ENCODE measurements at regions not wholly inside any gene's neighbourhood (a gene's known extent, or its start where the extent isn't known, plus 50 kb on each side); places are given as distances from the start of the nearest gene placed in this dataset.
"Not testable (repeated sequence)": the region's sequence is repeated elsewhere in the genome, so short reads cannot be mapped to it uniquely, and the experiment has no call there.

DNA sequence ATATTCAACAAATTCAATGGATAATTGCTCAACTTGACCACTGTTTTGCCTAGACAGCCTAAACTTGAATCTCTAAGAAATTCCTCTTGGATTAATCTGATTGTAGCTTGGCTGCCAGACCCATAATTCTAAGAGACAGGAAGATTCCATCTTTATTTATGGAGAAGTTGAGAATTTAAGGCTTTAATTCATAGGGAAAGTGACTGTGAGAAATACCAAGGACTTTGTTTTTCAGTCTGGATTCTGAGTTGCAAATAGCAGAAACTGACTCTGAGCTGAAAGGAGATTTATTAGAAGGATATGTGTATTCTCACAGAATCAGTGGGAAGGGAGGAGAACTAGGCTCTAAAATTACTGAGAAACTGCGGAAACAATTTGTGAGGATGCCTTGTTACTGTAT lies 195.7 kb downstream of the OXSM start:
- no peaks in the 10 kb centered on the region for H3K4me1 ChIP-seq (ENCODE audit: control insufficient read depth, insufficient read depth, low read length)
- no peak for DNase-seq (ENCODE audit: low read depth, low spot score)
- no peak overlapping the region for H3K27ac ChIP-seq (ENCODE audit: low read length)
- H3K9me3 ChIP-seq (ENCODE audit: control insufficient read depth, insufficient read depth, low read length) = no peaks in the 10 kb centered on the region
- WGBS (ENCODE audit: insufficient coverage, insufficient read length) = no CpG with 5 or more reads among the region's 1 CpG
- no peaks in the 10 kb centered on the region for H3K36me3 ChIP-seq (ENCODE audit: control insufficient read depth, insufficient read depth, low read length)
- no peaks in the 10 kb centered on the region for H3K27me3 ChIP-seq (ENCODE audit: control insufficient read depth, insufficient read depth, low read length)
- no peak overlapping the region for H3K4me3 ChIP-seq (ENCODE audit: low read length)

DNA sequence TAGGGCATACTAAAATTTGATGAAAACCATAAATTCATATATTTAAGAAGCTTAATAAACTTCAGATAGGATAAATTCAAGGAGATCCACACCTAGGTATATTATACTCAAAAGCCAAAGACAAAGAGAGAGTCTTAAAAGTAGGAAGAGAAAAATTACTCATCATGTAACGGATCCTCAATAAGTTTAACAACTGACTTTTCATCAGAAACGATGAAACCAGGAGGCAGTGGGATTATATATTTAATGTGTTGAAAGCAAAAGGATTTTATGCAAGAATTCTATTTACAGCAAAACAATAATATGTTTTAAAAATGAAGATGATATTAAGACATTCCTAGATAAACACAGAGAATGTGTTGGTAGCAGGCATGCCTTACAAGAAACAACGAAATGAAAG lies 202.7 kb downstream of the OXSM start:
- no peak for DNase-seq (ENCODE audit: low read depth, low spot score)
- Histone ChIP-seq H3K4me1 (ENCODE audit: control insufficient read depth, insufficient read depth, low read length) (no peaks in the 10 kb centered on the region), H3K27me3 (ENCODE audit: control insufficient read depth, insufficient read depth, low read length) (no peaks in the 10 kb centered on the region), H3K27ac (ENCODE audit: low read length) (no peak overlapping the region), H3K4me3 (ENCODE audit: low read length) (no peak overlapping the region), H3K9me3 (ENCODE audit: control insufficient read depth, insufficient read depth, low read length) (no peaks in the 10 kb centered on the region), H3K36me3 (ENCODE audit: control insufficient read depth, insufficient read depth, low read length) (no peaks in the 10 kb centered on the region)
- WGBS (ENCODE audit: insufficient coverage, insufficient read length) = no CpG with 5 or more reads among the region's 3 CpGs

DNA sequence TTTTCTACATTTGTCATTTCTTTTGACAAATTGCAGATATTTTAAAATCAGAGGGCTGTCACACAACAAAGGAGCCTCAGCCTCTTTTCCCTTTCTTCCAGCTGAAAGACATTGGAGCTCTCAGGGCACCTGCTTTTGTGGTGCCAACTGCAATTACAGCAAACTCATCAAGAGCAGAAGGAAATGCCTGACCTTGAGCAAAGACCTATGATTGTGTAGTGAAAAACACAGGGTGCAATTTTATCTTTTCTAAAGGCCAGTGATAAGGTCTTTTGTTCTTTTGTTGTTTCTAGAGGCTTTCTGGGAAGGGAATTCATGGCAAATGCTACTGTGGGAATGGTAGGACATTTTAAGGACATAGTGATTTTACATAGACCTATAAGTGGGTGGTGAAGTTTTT lies 214.3 kb downstream of the OXSM start:
- no peaks in the 10 kb centered on the region for H3K4me1 ChIP-seq (ENCODE audit: control insufficient read depth, insufficient read depth, low read length)
- H3K27ac ChIP-seq (ENCODE audit: low read length) = no peak overlapping the region
- DNase-seq (ENCODE audit: low read depth, low spot score) = no peak
- no peak overlapping the region for H3K4me3 ChIP-seq (ENCODE audit: low read length)
- no peaks in the 10 kb centered on the region for H3K36me3 ChIP-seq (ENCODE audit: control insufficient read depth, insufficient read depth, low read length)
- no peaks in the 10 kb centered on the region for H3K27me3 ChIP-seq (ENCODE audit: control insufficient read depth, insufficient read depth, low read length)
- H3K9me3 ChIP-seq (ENCODE audit: control insufficient read depth, insufficient read depth, low read length) = no peaks in the 10 kb centered on the region

DNA sequence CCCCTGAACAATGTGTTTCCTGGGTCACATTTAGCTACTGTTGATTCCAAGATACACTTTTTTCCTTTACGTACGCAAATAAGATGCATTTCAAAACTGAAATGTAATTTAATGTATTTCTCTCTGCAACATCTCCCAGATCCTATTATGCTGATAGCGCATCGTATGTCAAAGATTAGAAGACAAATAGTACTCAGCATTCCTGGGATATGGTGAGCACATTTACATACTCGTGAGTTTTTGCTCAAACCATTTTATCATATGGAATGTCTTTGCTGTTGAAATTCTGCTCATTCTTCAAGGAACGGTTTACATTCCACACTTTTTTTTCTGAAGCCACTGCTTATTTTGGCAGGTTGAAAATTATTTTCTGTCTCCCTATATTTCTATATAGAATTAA lies 221.4 kb downstream of the OXSM start:
- H3K27me3 ChIP-seq (ENCODE audit: control insufficient read depth, insufficient read depth, low read length) = no peaks in the 10 kb centered on the region
- no CpG with 5 or more reads among the region's 6 CpGs for WGBS (ENCODE audit: insufficient coverage, insufficient read length)
- no peak overlapping the region for H3K4me3 ChIP-seq (ENCODE audit: low read length)
- H3K36me3 ChIP-seq (ENCODE audit: control insufficient read depth, insufficient read depth, low read length) = no peaks in the 10 kb centered on the region
- no peaks in the 10 kb centered on the region for H3K4me1 ChIP-seq (ENCODE audit: control insufficient read depth, insufficient read depth, low read length)
- H3K27ac ChIP-seq (ENCODE audit: low read length) = no peak overlapping the region
- H3K9me3 ChIP-seq (ENCODE audit: control insufficient read depth, insufficient read depth, low read length) = no peaks in the 10 kb centered on the region
- no peak for DNase-seq (ENCODE audit: low read depth, low spot score)

DNA sequence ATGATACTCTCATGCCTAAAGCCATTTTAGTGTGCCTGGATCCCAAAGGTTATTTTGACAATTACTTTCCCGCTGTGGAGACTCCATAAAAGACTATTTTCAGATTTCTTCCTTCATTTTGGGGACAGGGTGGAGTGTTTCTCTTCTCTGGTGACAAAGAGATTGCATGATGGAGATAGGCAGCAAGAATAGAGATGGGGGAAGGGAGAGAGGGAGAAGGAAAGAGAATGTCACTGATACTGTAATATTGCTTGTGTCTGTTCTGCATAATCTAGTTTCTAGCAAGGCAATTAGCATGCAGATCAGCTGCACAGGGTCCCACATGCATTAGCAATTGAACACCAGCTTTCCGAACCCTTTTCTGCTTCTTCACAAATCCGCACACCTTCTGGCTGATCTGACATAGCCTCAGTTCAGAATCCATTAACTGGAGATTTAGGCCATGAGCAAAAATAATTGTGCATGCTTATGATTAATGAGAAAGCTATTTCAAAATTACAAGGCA lies 222.4 kb downstream of the OXSM start:
- Histone ChIP-seq H3K36me3 (ENCODE audit: control insufficient read depth, insufficient read depth, low read length) (no peaks in the 10 kb centered on the region), H3K27ac (ENCODE audit: low read length) (no peak overlapping the region), H3K27me3 (ENCODE audit: control insufficient read depth, insufficient read depth, low read length) (no peaks in the 10 kb centered on the region), H3K9me3 (ENCODE audit: control insufficient read depth, insufficient read depth, low read length) (no peaks in the 10 kb centered on the region), H3K4me3 (ENCODE audit: low read length) (no peak overlapping the region), H3K4me1 (ENCODE audit: control insufficient read depth, insufficient read depth, low read length) (no peaks in the 10 kb centered on the region)
- WGBS (ENCODE audit: insufficient coverage, insufficient read length) = no CpG with 5 or more reads among the region's 3 CpGs
- no peak for DNase-seq (ENCODE audit: low read depth, low spot score)

DNA sequence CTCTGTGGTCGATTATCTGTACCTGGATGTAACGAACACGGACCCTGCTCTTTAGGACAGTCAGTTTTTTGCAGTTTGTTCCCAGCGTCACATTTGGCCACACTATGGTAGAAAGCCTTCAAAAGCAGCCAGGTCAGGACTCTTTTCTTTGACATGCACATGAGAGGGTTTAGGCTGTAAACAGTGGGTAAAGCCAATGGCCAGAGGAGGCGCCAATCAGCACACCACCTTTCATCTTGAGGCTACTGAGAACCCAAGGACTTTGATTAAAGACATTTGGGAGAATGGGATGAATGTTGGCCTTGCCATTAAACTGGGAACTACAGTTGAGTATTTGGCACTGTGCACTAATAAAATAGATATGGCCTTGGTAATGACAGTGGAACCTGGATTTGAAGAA lies 225.9 kb downstream of the OXSM start:
- H3K9me3 ChIP-seq (ENCODE audit: control insufficient read depth, insufficient read depth, low read length) = no peaks in the 10 kb centered on the region
- no peak for DNase-seq (ENCODE audit: low read depth, low spot score)
- H3K36me3 ChIP-seq (ENCODE audit: control insufficient read depth, insufficient read depth, low read length) = no peaks in the 10 kb centered on the region
- no peak overlapping the region for H3K27ac ChIP-seq (ENCODE audit: low read length)
- H3K27me3 ChIP-seq (ENCODE audit: control insufficient read depth, insufficient read depth, low read length) = no peaks in the 10 kb centered on the region
- no peaks in the 10 kb centered on the region for H3K4me1 ChIP-seq (ENCODE audit: control insufficient read depth, insufficient read depth, low read length)
- WGBS (ENCODE audit: insufficient coverage, insufficient read length) = no CpG with 5 or more reads among the region's 5 CpGs
- no peak overlapping the region for H3K4me3 ChIP-seq (ENCODE audit: low read length)

DNA sequence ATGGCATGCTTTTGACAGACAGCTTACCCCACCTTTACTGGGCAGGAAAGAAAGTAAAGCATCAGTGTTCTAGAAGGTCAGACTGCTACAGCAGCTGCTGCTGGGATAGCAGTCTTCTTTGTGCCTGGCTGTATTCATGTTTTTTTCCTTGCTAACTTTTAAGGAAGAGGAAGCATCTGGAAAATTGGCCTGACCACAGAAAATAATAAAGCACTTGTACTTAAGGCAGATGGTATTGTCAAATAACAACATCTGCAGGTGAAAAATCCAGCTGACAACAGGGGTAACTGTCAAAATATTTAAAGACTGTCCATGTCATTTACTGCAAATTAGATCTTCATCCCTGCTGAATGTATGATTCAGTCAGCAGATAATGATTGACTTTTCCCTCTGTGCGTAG lies 229.0 kb downstream of the OXSM start:
- Histone ChIP-seq H3K4me1 (ENCODE audit: control insufficient read depth, insufficient read depth, low read length) (no peaks in the 10 kb centered on the region), H3K4me3 (ENCODE audit: low read length) (no peak overlapping the region), H3K27me3 (ENCODE audit: control insufficient read depth, insufficient read depth, low read length) (no peaks in the 10 kb centered on the region), H3K27ac (ENCODE audit: low read length) (no peak overlapping the region), H3K9me3 (ENCODE audit: control insufficient read depth, insufficient read depth, low read length) (no peaks in the 10 kb centered on the region), H3K36me3 (ENCODE audit: control insufficient read depth, insufficient read depth, low read length) (no peaks in the 10 kb centered on the region)
- no CpG with 5 or more reads among the region's 1 CpG for WGBS (ENCODE audit: insufficient coverage, insufficient read length)
- DNase-seq (ENCODE audit: low read depth, low spot score) = no peak

DNA sequence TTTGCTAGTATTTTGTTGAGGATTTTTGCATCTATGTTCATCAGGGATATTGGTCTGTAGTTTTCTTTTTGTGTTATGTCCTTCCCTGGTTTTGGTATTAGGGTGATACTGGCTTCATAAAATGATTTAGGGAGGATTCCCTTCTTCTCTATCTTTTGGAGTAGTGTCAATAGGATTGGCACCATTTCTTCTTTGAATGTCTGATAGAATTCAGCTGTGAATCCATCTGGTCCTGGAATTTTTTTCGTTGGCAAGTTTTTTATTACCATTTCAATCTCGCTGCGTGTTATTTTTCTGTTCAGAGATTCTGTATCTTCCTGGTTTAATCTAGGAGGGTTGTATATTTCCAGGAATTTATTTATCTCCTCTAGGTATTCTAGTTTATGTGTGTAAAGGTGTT lies 234.3 kb downstream of the OXSM start:
- WGBS (ENCODE audit: insufficient coverage, insufficient read length) = no CpG with 5 or more reads among the region's 3 CpGs
- H3K9me3 ChIP-seq (ENCODE audit: control insufficient read depth, insufficient read depth, low read length); H3K27ac ChIP-seq (ENCODE audit: low read length): not testable (repeated sequence)

DNA sequence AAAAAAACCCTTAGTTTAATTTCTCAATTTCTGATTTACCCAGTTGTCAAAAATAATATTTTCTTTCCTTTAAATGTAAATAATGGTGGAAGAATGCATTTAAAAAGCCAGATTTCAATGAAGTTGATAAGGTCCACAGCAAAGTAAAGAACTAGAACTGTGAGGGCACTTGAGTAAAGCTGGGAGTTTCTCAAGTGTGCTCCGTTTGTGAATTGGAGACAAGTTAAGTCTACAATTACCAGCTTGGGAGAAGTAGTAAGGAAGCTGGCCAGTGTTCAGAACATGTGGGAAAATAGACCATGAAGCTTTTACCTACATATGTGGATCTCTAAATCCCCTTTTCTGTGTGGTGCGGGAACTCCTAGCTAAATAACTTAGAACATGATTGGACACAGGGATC lies 239.4 kb downstream of the OXSM start:
- H3K27ac ChIP-seq (ENCODE audit: low read length) = no peak overlapping the region
- no peak for DNase-seq (ENCODE audit: low read depth, low spot score)
- WGBS (ENCODE audit: insufficient coverage, insufficient read length) = no CpG with 5 or more reads among the region's 2 CpGs
- H3K27me3 ChIP-seq (ENCODE audit: control insufficient read depth, insufficient read depth, low read length) = no peaks in the 10 kb centered on the region
- no peak overlapping the region for H3K4me3 ChIP-seq (ENCODE audit: low read length)
- H3K36me3 ChIP-seq (ENCODE audit: control insufficient read depth, insufficient read depth, low read length) = no peaks in the 10 kb centered on the region
- no peaks in the 10 kb centered on the region for H3K9me3 ChIP-seq (ENCODE audit: control insufficient read depth, insufficient read depth, low read length)
- H3K4me1 ChIP-seq (ENCODE audit: control insufficient read depth, insufficient read depth, low read length) = no peaks in the 10 kb centered on the region

More for the DNA sequence above, 234.3 kb downstream of the OXSM start:
- H3K27me3 ChIP-seq (ENCODE audit: control insufficient read depth, insufficient read depth, low read length); H3K36me3 ChIP-seq (ENCODE audit: control insufficient read depth, insufficient read depth, low read length); DNase-seq (ENCODE audit: low read depth, low spot score); H3K4me3 ChIP-seq (ENCODE audit: low read length); H3K4me1 ChIP-seq (ENCODE audit: control insufficient read depth, insufficient read depth, low read length): not testable (repeated sequence)

DNA sequence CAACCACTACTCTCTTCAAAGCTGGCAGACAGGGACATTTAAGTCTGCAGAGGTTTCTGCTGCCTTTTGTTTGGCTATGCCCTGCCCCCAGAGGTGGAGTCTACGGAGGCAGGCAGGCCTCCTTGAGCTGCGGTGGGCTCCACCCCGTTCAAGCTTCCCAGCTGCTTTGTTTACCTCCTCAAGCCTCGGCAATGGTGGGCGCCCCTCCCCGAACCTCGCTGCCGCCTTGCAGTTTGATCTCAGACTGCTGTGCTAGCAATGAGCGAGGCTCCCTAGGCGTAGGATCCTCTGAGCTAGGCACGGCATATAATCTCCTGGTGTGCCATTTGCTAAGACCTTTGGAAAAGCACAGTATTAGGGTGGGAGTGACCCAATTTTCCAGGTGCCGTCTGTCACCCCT lies 252.2 kb downstream of the OXSM start:
- DNase-seq (ENCODE audit: low read depth, low spot score); H3K4me3 ChIP-seq (ENCODE audit: low read length); H3K27ac ChIP-seq (ENCODE audit: low read length); H3K4me1 ChIP-seq (ENCODE audit: control insufficient read depth, insufficient read depth, low read length); H3K9me3 ChIP-seq (ENCODE audit: control insufficient read depth, insufficient read depth, low read length); H3K27me3 ChIP-seq (ENCODE audit: control insufficient read depth, insufficient read depth, low read length); H3K36me3 ChIP-seq (ENCODE audit: control insufficient read depth, insufficient read depth, low read length): not testable (repeated sequence)
- WGBS (ENCODE audit: insufficient coverage, insufficient read length) = no CpG with 5 or more reads among the region's 12 CpGs

DNA sequence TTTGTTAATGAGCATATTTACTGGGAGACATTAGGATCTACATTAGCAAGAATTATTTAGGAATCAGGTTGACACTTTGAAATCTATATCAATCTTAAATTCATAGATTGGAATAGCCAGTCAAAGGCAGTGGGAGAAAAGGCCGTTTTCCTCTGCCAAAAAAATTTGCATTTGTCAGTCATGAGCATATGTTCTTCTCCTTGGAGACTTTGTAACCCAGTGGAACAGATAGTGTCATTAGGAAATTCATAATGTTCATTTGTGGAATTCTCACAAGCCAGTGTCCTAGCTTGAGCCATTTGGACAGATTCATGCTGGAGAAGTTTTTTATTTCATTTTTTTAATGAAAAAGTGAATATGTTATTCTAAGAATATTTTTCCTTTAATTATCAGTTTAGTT lies 260.1 kb downstream of the OXSM start:
- no peaks in the 10 kb centered on the region for H3K4me1 ChIP-seq (ENCODE audit: control insufficient read depth, insufficient read depth, low read length)
- no peak for DNase-seq (ENCODE audit: low read depth, low spot score)
- no CpG with 5 or more reads among the region's 1 CpG for WGBS (ENCODE audit: insufficient coverage, insufficient read length)
- no peak overlapping the region for H3K27ac ChIP-seq (ENCODE audit: low read length)
- no peak overlapping the region for H3K4me3 ChIP-seq (ENCODE audit: low read length)
- H3K9me3 ChIP-seq (ENCODE audit: control insufficient read depth, insufficient read depth, low read length) = no peaks in the 10 kb centered on the region
- H3K36me3 ChIP-seq (ENCODE audit: control insufficient read depth, insufficient read depth, low read length) = no peaks in the 10 kb centered on the region
- no peaks in the 10 kb centered on the region for H3K27me3 ChIP-seq (ENCODE audit: control insufficient read depth, insufficient read depth, low read length)
